H1 (cell line): ENCODE measurements at regions not wholly inside any gene's neighbourhood (a gene's known extent, or its start where the extent isn't known, plus 50 kb on each side); places are given as distances from the start of the nearest gene placed in this dataset.

ENCODE experiments used
- CTCF ChIA-PET: fragments of 300-600 bp; sonication (Branson Sonifier 250); formaldehyde crosslinking; loops from one replicate; lab custom pipeline; 2021; ENCODE audit not compliant: partially characterized antibody; lab: Charles Lee
- POLR2A ChIA-PET: fragments of 300-600 bp; sonication (Branson Sonifier 250); formaldehyde crosslinking; loops from one replicate; lab custom pipeline; 2021; ENCODE audit warnings: inconsistent platforms; ENCODE audit not compliant: partially characterized antibody; lab: Charles Lee
- DNase-seq, 2 experiments: peaks; one replicate each; pipeline versions ENCODE4 v3.0.0 to v3.0.0-alpha.2; 2010 to 2022; ENCODE audit warnings: low spot score in 2 of 2, low read depth in 1 of 2, mixed read lengths in 1 of 2
- FAIRE-seq: peaks from 2 replicates; lab custom pipeline; 2011; peaks lifted over from hg19 to GRCh38; lab: Jason Lieb, UNC
- H2AFZ ChIP-seq: 2 replicates; pipeline ENCODE4 v1.8.1; 2012; ENCODE audit warnings: low read length, inconsistent platforms
- H2AK5ac ChIP-seq: 2 replicates; pipeline ENCODE4 v1.6.1; 2013; ENCODE audit warnings: low read depth, low read length
- H2BK120ac ChIP-seq: replicated peaks from 2 replicates; pipeline ENCODE3; 2013; ENCODE audit warnings: low read depth, low read length, inconsistent platforms
- H2BK12ac ChIP-seq: 2 replicates; pipeline ENCODE4 v1.6.1; 2013; ENCODE audit warnings: low read depth, low read length
- H2BK15ac ChIP-seq: 2 replicates; pipeline ENCODE4 v1.6.1; 2013; ENCODE audit warnings: low read length
- H2BK20ac ChIP-seq: 2 replicates; pipeline ENCODE4 v1.6.1; 2013; ENCODE audit warnings: low read length
- H2BK5ac ChIP-seq: 2 replicates; pipeline ENCODE4 v1.6.1; 2013; ENCODE audit warnings: low read depth, low read length
- H3K14ac ChIP-seq: 2 replicates; pipeline ENCODE4 v1.6.1; 2013; ENCODE audit warnings: inconsistent platforms; ENCODE audit not compliant: insufficient read length
- H3K18ac ChIP-seq: 2 replicates; pipeline ENCODE4 v1.6.1; 2013; ENCODE audit warnings: low read length; ENCODE audit errors: extremely low read depth
- H3K23ac ChIP-seq: 2 replicates; pipeline ENCODE4 v1.6.1; 2013; ENCODE audit warnings: inconsistent platforms; ENCODE audit not compliant: insufficient read length
- H3K23me2 ChIP-seq: 2 replicates; pipeline ENCODE4 v1.6.1; 2013; ENCODE audit warnings: low read depth, low read length
- H3K27ac ChIP-seq: 2 replicates; pipeline ENCODE4 v1.6.1; 2011; ENCODE audit warnings: low read depth, low read length, inconsistent platforms
- H3K27me3 ChIP-seq, 4 experiments: replicated peaks in 1 of 4; 1 replicate in 1 of 4; 2 replicates in 3 of 4; pipeline versions ENCODE4 v1.6.1 to v1.8.1; 2011 to 2013; ENCODE audit warnings: low read length in 3 of 4, mild to moderate bottlenecking in 3 of 4, inconsistent platforms in 2 of 4, mixed read lengths in 2 of 4, moderate library complexity in 1 of 4; ENCODE audit not compliant: control insufficient read depth in 3 of 4, insufficient read depth in 3 of 4; ENCODE audit errors: extremely low read depth in 1 of 4
- H3K36me3 ChIP-seq, 4 experiments: 2 replicates each; pipeline versions ENCODE4 v1.6.1 to v1.8.1; 2011 to 2013; ENCODE audit warnings: mild to moderate bottlenecking in 4 of 4, low read length in 3 of 4, moderate library complexity in 2 of 4, control low read depth in 1 of 4, inconsistent platforms in 1 of 4; ENCODE audit not compliant: insufficient read depth in 4 of 4, control insufficient read depth in 2 of 4
- H3K4ac ChIP-seq: replicated peaks from 2 replicates; pipeline ENCODE3; 2013; ENCODE audit warnings: low read length, low read depth, mixed read lengths, inconsistent platforms; ENCODE audit not compliant: insufficient read length
- H3K4me1 ChIP-seq, 4 experiments: replicated peaks in 1 of 4; 1 replicate in 1 of 4; 2 replicates in 3 of 4; pipeline versions ENCODE4 v1.6.1 to v1.8.1; 2011 to 2013; ENCODE audit warnings: low read length in 3 of 4, inconsistent platforms in 2 of 4, mixed read lengths in 1 of 4; ENCODE audit not compliant: insufficient read depth in 4 of 4, control insufficient read depth in 3 of 4
- H3K4me2 ChIP-seq, 2 experiments: 2 replicates each; pipeline versions ENCODE4 v1.6.1 to v1.8.1; 2011 to 2013; ENCODE audit warnings: low read depth in 2 of 2, low read length in 2 of 2, control low read depth in 1 of 2, inconsistent platforms in 1 of 2, mild to moderate bottlenecking in 1 of 2; ENCODE audit not compliant: insufficient read depth in 1 of 2
- H3K4me3 ChIP-seq, 4 experiments: fragments of 200-600, 300-600 bp in 1 of 4; sonication (generic), shearing (Covaris generic), sonication (Bioruptor Twin) in 1 of 4; 2 replicates each; pipeline versions ENCODE4 v1.5.1 to v1.8.1; 2011 to 2016; ENCODE audit warnings: low read length in 4 of 4, low read depth in 3 of 4, control low read depth in 2 of 4, inconsistent platforms in 2 of 4, mild to moderate bottlenecking in 2 of 4, mixed read lengths in 1 of 4, moderate library complexity in 1 of 4; ENCODE audit not compliant: insufficient read depth in 2 of 4; ENCODE audit errors: extremely low read depth in 1 of 4
- H3K56ac ChIP-seq: replicated peaks from 2 replicates; pipeline ENCODE3; 2013; ENCODE audit warnings: low read depth, mild to moderate bottlenecking, mixed read lengths, low read length, inconsistent platforms; ENCODE audit not compliant: insufficient read length
- H3K79me1 ChIP-seq: 2 replicates; pipeline ENCODE4 v1.6.1; 2013; ENCODE audit warnings: low read depth, low read length, control low read depth
- H3K79me2 ChIP-seq, 2 experiments: 2 replicates each; pipeline versions ENCODE4 v1.6.1 to v1.8.1; 2012 to 2013; ENCODE audit warnings: low read length in 2 of 2, mild to moderate bottlenecking in 2 of 2, inconsistent platforms in 1 of 2; ENCODE audit not compliant: insufficient read depth in 2 of 2, control insufficient read depth in 1 of 2
- H3K9ac ChIP-seq, 4 experiments: replicated peaks in 1 of 4; 1 replicate in 1 of 4; 2 replicates in 3 of 4; pipeline versions ENCODE4 v1.6.1 to v1.8.1; 2011 to 2013; ENCODE audit warnings: low read depth in 3 of 4, low read length in 3 of 4, control low read depth in 2 of 4, mild to moderate bottlenecking in 2 of 4, moderate library complexity in 2 of 4, inconsistent platforms in 1 of 4; ENCODE audit errors: extremely low read depth in 1 of 4
- H3K9me3 ChIP-seq, 2 experiments: 2 replicates each; pipeline versions ENCODE4 v1.6.1 to v1.8.1; 2012 to 2013; ENCODE audit warnings: mild to moderate bottlenecking in 2 of 2, moderate library complexity in 2 of 2, control low read depth in 1 of 2, inconsistent platforms in 1 of 2, low read depth in 1 of 2, low read length in 1 of 2, mixed read lengths in 1 of 2; ENCODE audit not compliant: insufficient read depth in 2 of 2
- H4K20me1 ChIP-seq, 2 experiments: replicated peaks in 1 of 2; 2 replicates each; pipeline versions ENCODE3 to v1.8.1; 2011 to 2013; ENCODE audit warnings: inconsistent platforms in 2 of 2, low read length in 2 of 2, mild to moderate bottlenecking in 1 of 2; ENCODE audit not compliant: insufficient read depth in 2 of 2, control insufficient read depth in 1 of 2
- H4K5ac ChIP-seq: 2 replicates; pipeline ENCODE4 v1.6.1; 2013; ENCODE audit warnings: low read length, low read depth, mixed read lengths, inconsistent platforms; ENCODE audit not compliant: insufficient read length
- H4K8ac ChIP-seq: 2 replicates; pipeline ENCODE4 v1.8.0; 2013; ENCODE audit warnings: mild to moderate bottlenecking, moderate library complexity, low read length, inconsistent platforms; ENCODE audit not compliant: insufficient read depth; ENCODE audit errors: extremely low read depth
- H4K91ac ChIP-seq: replicated peaks from 2 replicates; pipeline ENCODE3; 2013; ENCODE audit warnings: low read length, mixed read lengths, inconsistent platforms; ENCODE audit not compliant: insufficient read length
- BACH1 ChIP-seq: IDR thresholded peaks from 2 replicates; pipeline ENCODE4 v1.6.1; 2012; ENCODE audit warnings: low read length, improper control_type of control experiment
- BRCA1 ChIP-seq: IDR thresholded peaks from 2 replicates; pipeline ENCODE4 v1.6.1; 2012; ENCODE audit warnings: low read depth, low read length, improper control_type of control experiment
- CBX5 ChIP-seq: fragments of 300-800, 300-1000 bp; sonication (generic); IDR thresholded peaks from 2 replicates; pipeline ENCODE4 v1.7.1; 2016; ENCODE audit warnings: antibody characterized with exemption, low read length, low read depth
- CEBPB ChIP-seq: IDR thresholded peaks from 2 replicates; pipeline ENCODE4 v1.6.1; 2012; ENCODE audit warnings: low read depth, low read length
- FOSL1 ChIP-seq: IDR thresholded peaks from 2 replicates; pipeline ENCODE4 v1.6.1; 2011; ENCODE audit warnings: mild to moderate bottlenecking, low read depth, low read length, moderate library complexity; ENCODE audit not compliant: insufficient read depth
- HDAC2 ChIP-seq, 2 experiments: fragments of 300-600 bp in 1 of 2; sonication (generic) in 1 of 2; IDR thresholded peaks; 2 replicates each; pipeline ENCODE4 v1.6.1; 2011 to 2012; ENCODE audit warnings: low read depth in 2 of 2, low read length in 2 of 2, mild to moderate bottlenecking in 2 of 2, moderate library complexity in 2 of 2, borderline replicate concordance in 1 of 2, inconsistent platforms in 1 of 2
- NRF1 ChIP-seq: IDR thresholded peaks from 2 replicates; pipeline ENCODE4 v1.6.1; 2011; ENCODE audit warnings: mild to moderate bottlenecking, low read depth, low read length, improper control_type of control experiment
- POLR2A ChIP-seq, 2 experiments: IDR thresholded peaks; 1 replicate in 1 of 2; 2 replicates in 1 of 2; pipeline ENCODE4 v1.6.1; 2011; ENCODE audit warnings: low read depth in 2 of 2, low read length in 2 of 2, mild to moderate bottlenecking in 2 of 2; ENCODE audit errors: control extremely low read depth in 1 of 2
- RFX5 ChIP-seq: IDR thresholded peaks from 2 replicates; pipeline ENCODE4 v1.6.1; 2011; ENCODE audit warnings: low read depth, low read length, improper control_type of control experiment, borderline replicate concordance
- SIN3A ChIP-seq, 2 experiments: IDR thresholded peaks in 1 of 2; conservative IDR thresholded peaks in 1 of 2; 2 replicates each; pipeline ENCODE4 v1.6.1; 2011 to 2012; ENCODE audit warnings: low read length in 2 of 2, improper control_type of control experiment in 1 of 2, low read depth in 1 of 2, mild to moderate bottlenecking in 1 of 2
- SP2 ChIP-seq: IDR thresholded peaks from 2 replicates; pipeline ENCODE4 v1.6.1; 2012; ENCODE audit warnings: mild to moderate bottlenecking, low read length, inconsistent platforms
- TF ChIP-seq, protein P1 (sequence below), 3 experiments: IDR thresholded peaks; 1 replicate in 2 of 3; 2 replicates in 1 of 3; pipeline versions ENCODE4 v1.5.1 to v1.6.1; 2011; ENCODE audit warnings: low read length in 3 of 3, mild to moderate bottlenecking in 3 of 3, inconsistent platforms in 2 of 3, low read depth in 1 of 3, moderate library complexity in 1 of 3; ENCODE audit not compliant: insufficient read depth in 1 of 3; ENCODE audit errors: control extremely low read depth in 1 of 3
- TF ChIP-seq, protein P2 (sequence below): IDR thresholded peaks from 2 replicates; pipeline ENCODE4 v1.6.1; 2012; ENCODE audit warnings: inconsistent platforms

DNA sequence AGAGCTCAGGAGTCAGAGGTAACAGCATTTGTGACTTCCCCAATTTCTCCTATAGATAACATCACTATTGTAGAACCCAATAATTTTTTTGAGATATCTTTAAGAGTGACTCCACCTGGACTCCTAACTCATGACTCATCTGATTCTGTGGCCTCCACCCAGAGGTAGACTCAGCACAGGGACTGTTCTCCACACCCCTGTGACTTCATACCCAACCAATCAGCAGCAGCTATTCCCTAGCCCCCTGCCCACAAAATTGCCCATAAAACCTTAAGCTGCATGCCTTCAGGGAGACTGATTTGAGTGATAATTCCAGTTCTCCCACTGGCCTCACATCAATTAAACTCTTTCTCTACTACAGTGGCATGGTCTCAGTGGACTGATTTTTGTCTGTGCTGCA, 475.4 kb upstream of the FAT3 start:
- CTCF ChIA-PET: interaction anchor here (0.6 kb wide), 1 partner anchor 87 kb away, joined by 3 read pairs; no protein-coding TSS in a partner anchor
- DNase-seq (no peak), FAIRE-seq (no peak)
- H3K4me1 ChIP-seq: no peaks in the 10 kb centered on the region
- H2BK120ac ChIP-seq: no peak overlapping the region
- no peaks in the 10 kb centered on the region; a peak in 1 of 8 replicates for H3K36me3 ChIP-seq
- H4K5ac ChIP-seq: no peak overlapping the region
- no peak overlapping the region for H2AK5ac ChIP-seq
- no peak overlapping the region for H3K4me3 ChIP-seq
- H3K23ac ChIP-seq: no peak overlapping the region
- H3K56ac ChIP-seq: no peak overlapping the region
- no peaks in the 10 kb centered on the region for H3K79me1 ChIP-seq
- no peak overlapping the region for H3K4me2 ChIP-seq
- H2AFZ ChIP-seq: no peak overlapping the region
- no peak overlapping the region for H2BK12ac ChIP-seq
- H4K20me1 ChIP-seq: no peaks in the 10 kb centered on the region
- H4K8ac ChIP-seq: no peak overlapping the region
- H4K91ac ChIP-seq: no peak overlapping the region
- no peaks in the 10 kb centered on the region for H3K9me3 ChIP-seq
- H3K27me3 ChIP-seq: no peaks in the 10 kb centered on the region
- H3K4ac ChIP-seq: no peak overlapping the region
- H3K14ac ChIP-seq: no peak overlapping the region
- H2BK15ac ChIP-seq: no peak overlapping the region
- no peak overlapping the region for H3K27ac ChIP-seq
- H2BK5ac ChIP-seq: no peak overlapping the region
- POLR2A ChIA-PET: no interaction called here
- no peaks in the 10 kb centered on the region for H3K23me2 ChIP-seq
- no peak overlapping the region for H3K18ac ChIP-seq
- H3K9ac ChIP-seq: no peak overlapping the region
- no peaks in the 10 kb centered on the region for H3K79me2 ChIP-seq
- no peak overlapping the region for H2BK20ac ChIP-seq
- TF ChIP-seq, protein P1, sequence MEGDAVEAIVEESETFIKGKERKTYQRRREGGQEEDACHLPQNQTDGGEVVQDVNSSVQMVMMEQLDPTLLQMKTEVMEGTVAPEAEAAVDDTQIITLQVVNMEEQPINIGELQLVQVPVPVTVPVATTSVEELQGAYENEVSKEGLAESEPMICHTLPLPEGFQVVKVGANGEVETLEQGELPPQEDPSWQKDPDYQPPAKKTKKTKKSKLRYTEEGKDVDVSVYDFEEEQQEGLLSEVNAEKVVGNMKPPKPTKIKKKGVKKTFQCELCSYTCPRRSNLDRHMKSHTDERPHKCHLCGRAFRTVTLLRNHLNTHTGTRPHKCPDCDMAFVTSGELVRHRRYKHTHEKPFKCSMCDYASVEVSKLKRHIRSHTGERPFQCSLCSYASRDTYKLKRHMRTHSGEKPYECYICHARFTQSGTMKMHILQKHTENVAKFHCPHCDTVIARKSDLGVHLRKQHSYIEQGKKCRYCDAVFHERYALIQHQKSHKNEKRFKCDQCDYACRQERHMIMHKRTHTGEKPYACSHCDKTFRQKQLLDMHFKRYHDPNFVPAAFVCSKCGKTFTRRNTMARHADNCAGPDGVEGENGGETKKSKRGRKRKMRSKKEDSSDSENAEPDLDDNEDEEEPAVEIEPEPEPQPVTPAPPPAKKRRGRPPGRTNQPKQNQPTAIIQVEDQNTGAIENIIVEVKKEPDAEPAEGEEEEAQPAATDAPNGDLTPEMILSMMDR (IDR thresholded peaks at IDR 0.05; ENCODE audit: control extremely low read depth in 1 of 3, insufficient read depth in 1 of 3, low read depth in 1 of 3, low read length in 3 of 3): no peak
- TF ChIP-seq NRF1 (no peak), HDAC2 (IDR thresholded peaks at IDR 0.05; ENCODE audit: borderline replicate concordance in 1 of 2, low read depth in 2 of 2, low read length in 2 of 2) (no peak), CBX5 (no peak), SP2 (no peak), BACH1 (no peak), FOSL1 (no peak), SIN3A (conservative IDR thresholded peaks at IDR 0.05 in 1 of 2, IDR thresholded peaks at IDR 0.05 in 1 of 2; ENCODE audit: low read depth in 1 of 2, low read length in 2 of 2) (no peak), CEBPB (no peak), RFX5 (no peak), POLR2A (IDR thresholded peaks at IDR 0.05; ENCODE audit: control extremely low read depth in 1 of 2, low read depth in 2 of 2, low read length in 2 of 2) (no peak), BRCA1 (no peak)
- TF ChIP-seq, protein P2, sequence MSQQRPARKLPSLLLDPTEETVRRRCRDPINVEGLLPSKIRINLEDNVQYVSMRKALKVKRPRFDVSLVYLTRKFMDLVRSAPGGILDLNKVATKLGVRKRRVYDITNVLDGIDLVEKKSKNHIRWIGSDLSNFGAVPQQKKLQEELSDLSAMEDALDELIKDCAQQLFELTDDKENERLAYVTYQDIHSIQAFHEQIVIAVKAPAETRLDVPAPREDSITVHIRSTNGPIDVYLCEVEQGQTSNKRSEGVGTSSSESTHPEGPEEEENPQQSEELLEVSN: no peak
